OCI-LY1 (cell line): ENCODE measurements at regions not wholly inside any gene's neighbourhood (a gene's known extent, or its start where the extent isn't known, plus 50 kb on each side); places are given as distances from the start of the nearest gene placed in this dataset.

Experiments used
- CTCF ChIP-seq: fragments of 200-600 bp; sonication (generic), shearing (Covaris generic); IDR thresholded peaks from 2 replicates; pipeline ENCODE4 v1.5.1; 2017; ENCODE audit warnings: mild to moderate bottlenecking, antibody characterized with exemption, low read length, moderate library complexity, mixed read lengths
- EZH2 ChIP-seq: fragments of 200-600 bp; sonication (generic), shearing (Covaris generic); IDR thresholded peaks from 2 replicates; pipeline ENCODE4 v1.8.0; 2017; ENCODE audit warnings: borderline replicate concordance, mixed run types, mild to moderate bottlenecking, antibody characterized with exemption, low read length, moderate library complexity, mixed read lengths

- TF ChIP-seq CTCF, result no peak
- no peak for TF ChIP-seq EZH2
Observed at GRCh38 chr2:107263628-107264027, 377.7 kb upstream of the ST6GAL2 start.
